C4-2B (cell line): ENCODE measurements at regions not wholly inside any gene's neighbourhood (a gene's known extent, or its start where the extent isn't known, plus 50 kb on each side); places are given as distances from the start of the nearest gene placed in this dataset.

ENCODE experiments used
- H3K27ac ChIP-seq: fragments of 450-650 bp; 2 replicates; pipeline ENCODE4 v1.5.1; 2017
- CTCF ChIP-seq: fragments of 450-650 bp; conservative IDR thresholded peaks from 2 replicates; pipeline ENCODE4 v1.5.1; 2017; ENCODE audit warnings: mild to moderate bottlenecking
- ZFX ChIP-seq: fragments of 450-650 bp; IDR thresholded peaks from 2 replicates; pipeline ENCODE4 v1.6.1; 2017

- TF ChIP-seq CTCF, result no peak
- TF ChIP-seq ZFX, result no peak
- H3K27ac ChIP-seq, result no peak overlapping the region
Observed at GRCh38 chr13:91001371-91001770, 346.1 kb upstream of the MIR17HG start.

- TF ChIP-seq ZFX (no peak), CTCF (no peak)
- no peak overlapping the region for H3K27ac ChIP-seq
Observed at GRCh38 chr13:91014696-91015095, 332.8 kb upstream of the MIR17HG start.

GRCh38 chr13:91017031-91017668, 330.3 kb upstream of the MIR17HG start:
- H3K27ac ChIP-seq, result no peak overlapping the region
- TF ChIP-seq ZFX, result no peak
- TF ChIP-seq CTCF, result peak; percentile 91

GRCh38 chr13:91017669-91018053, 329.8 kb upstream of the MIR17HG start:
- no peak for TF ChIP-seq ZFX
- peak; percentile 59 for TF ChIP-seq CTCF
- peak overlapping the region; percentile 14; the same call in 1 of the 2 replicates for H3K27ac ChIP-seq

- no peak overlapping the region for H3K27ac ChIP-seq
- TF ChIP-seq ZFX (no peak), CTCF (no peak)
Observed at GRCh38 chr13:91020461-91021034, 326.9 kb upstream of the MIR17HG start.

GRCh38 chr13:91024157-91024792, 323.2 kb upstream of the MIR17HG start:
- TF ChIP-seq CTCF (no peak), ZFX (no peak)

GRCh38 chr13:91025442-91025841, 322.0 kb upstream of the MIR17HG start:
- peak overlapping the region; percentile 90 for H3K27ac ChIP-seq
- TF ChIP-seq CTCF, result no peak
- no peak for TF ChIP-seq ZFX

More at GRCh38 chr13:91024157-91024792, 323.2 kb upstream of the MIR17HG start:
- H3K27ac ChIP-seq, result no peak overlapping the region
